ENCODE measurements at regions not wholly inside any gene's neighbourhood (a gene's known extent, or its start where the extent isn't known, plus 50 kb on each side); places are given as distances from the start of the nearest gene placed in this dataset.

DNA sequence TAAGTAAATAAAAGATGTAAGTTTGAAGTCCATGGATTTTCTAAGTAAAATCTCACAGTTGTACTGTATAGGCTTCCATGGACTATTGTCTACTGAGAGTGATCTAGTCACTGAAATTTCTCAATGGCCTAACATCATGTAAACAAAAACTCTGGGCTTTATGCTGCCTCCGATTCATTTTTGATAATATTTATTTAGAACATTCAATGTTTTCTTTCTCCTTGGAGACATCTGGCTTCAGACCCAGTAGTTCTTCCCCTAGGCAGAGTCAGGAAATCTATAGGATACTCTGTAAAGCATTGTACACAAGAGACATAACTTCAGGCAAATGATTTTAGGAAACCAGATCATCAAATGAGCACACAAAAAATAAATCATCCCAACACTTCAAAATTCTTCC, 1208.6 kb upstream of the ZEB2 start:
- RAD21 ChIA-PET (ENCODE audit: low non-redundant PET in 1 of 2, low total read pairs in 2 of 2, uncharacterized antibody in 2 of 2, unreplicated experiment in 2 of 2), result no interaction called here
- no TSS peak for BruUV-seq (replicated peaks)
- no peaks in the 10 kb centered on the region for H3K4me1 ChIP-seq (ENCODE audit: control insufficient read depth in 1 of 2, insufficient read depth in 2 of 2, low read length in 2 of 2)
- no peak overlapping the region for H3K27ac ChIP-seq (ENCODE audit: low read depth, low read length)
- TF ChIP-seq EGR1 (IDR thresholded peaks at IDR 0.05; ENCODE audit: low read depth) (no peak), SIN3A (IDR thresholded peaks at IDR 0.05; ENCODE audit: low read depth) (no peak), EZH2 (IDR thresholded peaks at IDR 0.05) (no peak), SP1 (IDR thresholded peaks at IDR 0.05; ENCODE audit: low read depth) (no peak), EZH2phosphoT487 (IDR thresholded peaks at IDR 0.05; ENCODE audit: borderline replicate concordance) (no peak), FOSL1 (IDR thresholded peaks at IDR 0.05; ENCODE audit: low read depth) (no peak), ELF1 (IDR thresholded peaks at IDR 0.05; ENCODE audit: borderline replicate concordance, low read depth) (no peak), CBX3 (IDR thresholded peaks at IDR 0.05; ENCODE audit: low read depth) (no peak), RAD21 (IDR thresholded peaks at IDR 0.05; ENCODE audit: low read depth) (no peak), POLR2A (IDR thresholded peaks at IDR 0.05; ENCODE audit: borderline replicate concordance, extremely low read depth, insufficient read depth, insufficient read length) (no peak)
- TF ChIP-seq, protein P1, sequence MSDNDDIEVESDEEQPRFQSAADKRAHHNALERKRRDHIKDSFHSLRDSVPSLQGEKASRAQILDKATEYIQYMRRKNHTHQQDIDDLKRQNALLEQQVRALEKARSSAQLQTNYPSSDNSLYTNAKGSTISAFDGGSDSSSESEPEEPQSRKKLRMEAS (IDR thresholded peaks at IDR 0.05), result no peak
- TF ChIP-seq, protein P2, sequence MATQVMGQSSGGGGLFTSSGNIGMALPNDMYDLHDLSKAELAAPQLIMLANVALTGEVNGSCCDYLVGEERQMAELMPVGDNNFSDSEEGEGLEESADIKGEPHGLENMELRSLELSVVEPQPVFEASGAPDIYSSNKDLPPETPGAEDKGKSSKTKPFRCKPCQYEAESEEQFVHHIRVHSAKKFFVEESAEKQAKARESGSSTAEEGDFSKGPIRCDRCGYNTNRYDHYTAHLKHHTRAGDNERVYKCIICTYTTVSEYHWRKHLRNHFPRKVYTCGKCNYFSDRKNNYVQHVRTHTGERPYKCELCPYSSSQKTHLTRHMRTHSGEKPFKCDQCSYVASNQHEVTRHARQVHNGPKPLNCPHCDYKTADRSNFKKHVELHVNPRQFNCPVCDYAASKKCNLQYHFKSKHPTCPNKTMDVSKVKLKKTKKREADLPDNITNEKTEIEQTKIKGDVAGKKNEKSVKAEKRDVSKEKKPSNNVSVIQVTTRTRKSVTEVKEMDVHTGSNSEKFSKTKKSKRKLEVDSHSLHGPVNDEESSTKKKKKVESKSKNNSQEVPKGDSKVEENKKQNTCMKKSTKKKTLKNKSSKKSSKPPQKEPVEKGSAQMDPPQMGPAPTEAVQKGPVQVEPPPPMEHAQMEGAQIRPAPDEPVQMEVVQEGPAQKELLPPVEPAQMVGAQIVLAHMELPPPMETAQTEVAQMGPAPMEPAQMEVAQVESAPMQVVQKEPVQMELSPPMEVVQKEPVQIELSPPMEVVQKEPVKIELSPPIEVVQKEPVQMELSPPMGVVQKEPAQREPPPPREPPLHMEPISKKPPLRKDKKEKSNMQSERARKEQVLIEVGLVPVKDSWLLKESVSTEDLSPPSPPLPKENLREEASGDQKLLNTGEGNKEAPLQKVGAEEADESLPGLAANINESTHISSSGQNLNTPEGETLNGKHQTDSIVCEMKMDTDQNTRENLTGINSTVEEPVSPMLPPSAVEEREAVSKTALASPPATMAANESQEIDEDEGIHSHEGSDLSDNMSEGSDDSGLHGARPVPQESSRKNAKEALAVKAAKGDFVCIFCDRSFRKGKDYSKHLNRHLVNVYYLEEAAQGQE (IDR thresholded peaks at IDR 0.05; ENCODE audit: low read depth), result no peak
- TF ChIP-seq, protein P3, sequence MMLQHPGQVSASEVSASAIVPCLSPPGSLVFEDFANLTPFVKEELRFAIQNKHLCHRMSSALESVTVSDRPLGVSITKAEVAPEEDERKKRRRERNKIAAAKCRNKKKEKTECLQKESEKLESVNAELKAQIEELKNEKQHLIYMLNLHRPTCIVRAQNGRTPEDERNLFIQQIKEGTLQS (IDR thresholded peaks at IDR 0.05), result no peak
- no peaks in the 10 kb centered on the region for H4K20me1 ChIP-seq (ENCODE audit: insufficient read depth)
- H3K9ac ChIP-seq (ENCODE audit: low read length), result no peak overlapping the region
- CTCF ChIA-PET, result no interaction called here
- H3K4me3 ChIP-seq (replicated peaks in 1 of 2; ENCODE audit: low read depth in 1 of 2, low read length in 2 of 2), result no peak overlapping the region
- no peaks in the 10 kb centered on the region for H3K9me2 ChIP-seq (ENCODE audit: insufficient read depth)
- intact Hi-C loops (cut with micrococcal nuclease), result no loop called here
- no peaks in the 10 kb centered on the region for H3K79me2 ChIP-seq (ENCODE audit: insufficient read depth, low read length)
- no peaks in the 10 kb centered on the region for H3K36me3 ChIP-seq (ENCODE audit: control insufficient read depth in 1 of 2, insufficient read depth in 2 of 2, low read length in 2 of 2)
- H3K4me2 ChIP-seq (ENCODE audit: low read length), result no peak overlapping the region
- DNase-seq (ENCODE audit: low read depth, low spot score), result no peak
- no peaks in the 10 kb centered on the region for H3K9me3 ChIP-seq (ENCODE audit: control insufficient read depth in 1 of 2, insufficient read depth in 1 of 2, low read depth in 1 of 2, low read length in 2 of 2)
- POLR2A ChIA-PET, result no interaction called here
- H3K27me3 ChIP-seq (ENCODE audit: insufficient read depth, low read length), result no peaks in the 10 kb centered on the region
- H2AFZ ChIP-seq (ENCODE audit: low read depth, low read length, poor library complexity, severe bottlenecking), result no peak overlapping the region
- no peak for ATAC-seq
